ENCODE measurements at regions not wholly inside any gene's neighbourhood (a gene's known extent, or its start where the extent isn't known, plus 50 kb on each side); places are given as distances from the start of the nearest gene placed in this dataset.

GRCh38 chr12:27905285-27906126 lies 67.0 kb downstream of the PTHLH start:
- no peaks in the 10 kb centered on the region for H3K27me3 ChIP-seq (replicated peaks; ENCODE audit: insufficient read depth, low read depth, low read length, poor library complexity)
- no peak for DNase-seq (ENCODE audit: low spot score)
- H3K4me1 ChIP-seq (ENCODE audit: insufficient read depth, low read length, poor library complexity, severe bottlenecking) = no peaks in the 10 kb centered on the region
- CTCF ChIA-PET = no interaction called here
- POLR2A ChIA-PET (ENCODE audit: low non-redundant PET) = no interaction called here
- no peaks in the 10 kb centered on the region for H3K36me3 ChIP-seq (ENCODE audit: insufficient read depth, low read length, poor library complexity, severe bottlenecking)
- intact Hi-C loops (cut with micrococcal nuclease; ENCODE audit: unreplicated experiment) = no loop called here
- no peak for TF ChIP-seq CTCF (conservative IDR thresholded peaks at IDR 0.05; ENCODE audit: low read depth, low read length)
- TF ChIP-seq EZH2 (IDR thresholded peaks at IDR 0.05; ENCODE audit: borderline replicate concordance, low read depth, low read length, poor library complexity, severe bottlenecking) = no peak
- BruUV-seq (replicated peaks) = no TSS peak
- no peak overlapping the region for H3K27ac ChIP-seq (ENCODE audit: low read depth, low read length, poor library complexity, severe bottlenecking)
- H3K9me3 ChIP-seq (ENCODE audit: low read depth, low read length, poor library complexity, severe bottlenecking) = no peaks in the 10 kb centered on the region
- no peak overlapping the region for H3K4me3 ChIP-seq (ENCODE audit: low read depth, low read length, poor library complexity, severe bottlenecking)

GRCh38 chr12:27902651-27903050 lies 69.9 kb downstream of the PTHLH start:
- BruUV-seq (replicated peaks) = no TSS peak
- Histone ChIP-seq H3K9me3 (ENCODE audit: low read depth, low read length, poor library complexity, severe bottlenecking) (no peaks in the 10 kb centered on the region), H3K27ac (ENCODE audit: low read depth, low read length, poor library complexity, severe bottlenecking) (no peak overlapping the region), H3K4me3 (ENCODE audit: low read depth, low read length, poor library complexity, severe bottlenecking) (no peak overlapping the region), H3K27me3 (replicated peaks; ENCODE audit: insufficient read depth, low read depth, low read length, poor library complexity) (no peaks in the 10 kb centered on the region), H3K36me3 (ENCODE audit: insufficient read depth, low read length, poor library complexity, severe bottlenecking) (no peaks in the 10 kb centered on the region), H3K4me1 (ENCODE audit: insufficient read depth, low read length, poor library complexity, severe bottlenecking) (no peaks in the 10 kb centered on the region)
- POLR2A ChIA-PET (ENCODE audit: low non-redundant PET) = no interaction called here
- DNase-seq (ENCODE audit: low spot score) = no peak
- CTCF ChIA-PET = no interaction called here
- intact Hi-C loops (cut with micrococcal nuclease; ENCODE audit: unreplicated experiment) = no loop called here
- TF ChIP-seq CTCF (conservative IDR thresholded peaks at IDR 0.05; ENCODE audit: low read depth, low read length) (no peak), EZH2 (IDR thresholded peaks at IDR 0.05; ENCODE audit: borderline replicate concordance, low read depth, low read length, poor library complexity, severe bottlenecking) (no peak)

GRCh38 chr12:27901959-27902358 lies 70.6 kb downstream of the PTHLH start:
- POLR2A ChIA-PET (ENCODE audit: low non-redundant PET) = no interaction called here
- no TSS peak for BruUV-seq (replicated peaks)

More at GRCh38 chr12:27901959-27902358, 70.6 kb downstream of the PTHLH start:
- intact Hi-C loops (cut with micrococcal nuclease; ENCODE audit: unreplicated experiment) = no loop called here
- Histone ChIP-seq H3K4me1 (ENCODE audit: insufficient read depth, low read length, poor library complexity, severe bottlenecking) (no peaks in the 10 kb centered on the region), H3K4me3 (ENCODE audit: low read depth, low read length, poor library complexity, severe bottlenecking) (no peak overlapping the region), H3K9me3 (ENCODE audit: low read depth, low read length, poor library complexity, severe bottlenecking) (no peaks in the 10 kb centered on the region), H3K27ac (ENCODE audit: low read depth, low read length, poor library complexity, severe bottlenecking) (no peak overlapping the region), H3K27me3 (replicated peaks; ENCODE audit: insufficient read depth, low read depth, low read length, poor library complexity) (no peaks in the 10 kb centered on the region), H3K36me3 (ENCODE audit: insufficient read depth, low read length, poor library complexity, severe bottlenecking) (no peaks in the 10 kb centered on the region)
- CTCF ChIA-PET = no interaction called here
- TF ChIP-seq EZH2 (IDR thresholded peaks at IDR 0.05; ENCODE audit: borderline replicate concordance, low read depth, low read length, poor library complexity, severe bottlenecking) = no peak
- no peak for TF ChIP-seq CTCF (conservative IDR thresholded peaks at IDR 0.05; ENCODE audit: low read depth, low read length)
- DNase-seq (ENCODE audit: low spot score) = no peak
